ENCODE measurements at regions not wholly inside any gene's neighbourhood (a gene's known extent, or its start where the extent isn't known, plus 50 kb on each side); places are given as distances from the start of the nearest gene placed in this dataset.

- Histone ChIP-seq H3K4me3 (ENCODE audit: low read length) (no peak overlapping the region), H3K4me1 (ENCODE audit: control insufficient read depth, insufficient read depth, low read length) (no peaks in the 10 kb centered on the region; the same call in 1 of the 2 replicates), H3K27me3 (ENCODE audit: control insufficient read depth, insufficient read depth, low read length) (no peaks in the 10 kb centered on the region), H3K36me3 (ENCODE audit: control insufficient read depth, insufficient read depth, low read length) (no peaks in the 10 kb centered on the region; the same call in 1 of the 2 replicates), H3K27ac (ENCODE audit: low read length) (no peak overlapping the region), H3K9me3 (ENCODE audit: control insufficient read depth, insufficient read depth, low read length) (no peaks in the 10 kb centered on the region)
- WGBS (ENCODE audit: insufficient coverage, insufficient read length) = no CpG with 5 or more reads among the region's 11 CpGs
- DNase-seq (ENCODE audit: low read depth, low spot score) = no peak
These were observed 104.2 kb upstream of the CLSTN2 start for GRCh38 chr3:139830817-139831216.

- Histone ChIP-seq H3K9me3 (ENCODE audit: control insufficient read depth, insufficient read depth, low read length) (no peaks in the 10 kb centered on the region), H3K27me3 (ENCODE audit: control insufficient read depth, insufficient read depth, low read length) (no peaks in the 10 kb centered on the region), H3K36me3 (ENCODE audit: control insufficient read depth, insufficient read depth, low read length) (no peaks in the 10 kb centered on the region; the same call in 1 of the 2 replicates), H3K27ac (ENCODE audit: low read length) (no peak overlapping the region), H3K4me3 (ENCODE audit: low read length) (no peak overlapping the region), H3K4me1 (ENCODE audit: control insufficient read depth, insufficient read depth, low read length) (no peaks in the 10 kb centered on the region; the same call in 1 of the 2 replicates)
- no peak for DNase-seq (ENCODE audit: low read depth, low spot score)
- no CpG with 5 or more reads among the region's 1 CpG for WGBS (ENCODE audit: insufficient coverage, insufficient read length)
These were observed 107.2 kb upstream of the CLSTN2 start for GRCh38 chr3:139827833-139828232.

DNA sequence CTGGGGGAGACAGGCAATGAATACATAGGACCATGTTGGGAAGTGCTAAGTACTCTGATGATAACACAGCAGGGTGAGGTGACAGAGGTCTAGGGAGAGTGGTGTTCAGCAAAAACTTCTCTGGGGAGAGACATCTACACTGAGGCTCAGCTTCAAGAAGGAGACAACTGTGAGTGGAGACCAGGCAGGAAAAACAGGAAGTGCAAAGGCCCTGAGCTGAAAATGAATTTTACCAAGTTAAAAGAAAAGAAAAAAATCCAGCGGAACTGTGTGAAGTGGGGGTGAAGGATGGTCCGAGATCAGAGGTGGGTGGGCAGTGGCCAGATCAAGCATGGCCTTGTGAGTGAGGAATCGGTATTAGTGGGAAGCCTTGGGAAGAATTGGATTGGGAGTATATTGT is 110.1 kb upstream of the CLSTN2 start:
- DNase-seq (ENCODE audit: low read depth, low spot score) = no peak
- no peak overlapping the region for H3K4me3 ChIP-seq (ENCODE audit: low read length)
- H3K9me3 ChIP-seq (ENCODE audit: control insufficient read depth, insufficient read depth, low read length) = no peaks in the 10 kb centered on the region
- no peak overlapping the region for H3K27ac ChIP-seq (ENCODE audit: low read length)
- H3K27me3 ChIP-seq (ENCODE audit: control insufficient read depth, insufficient read depth, low read length) = no peaks in the 10 kb centered on the region
- no peaks in the 10 kb centered on the region for H3K4me1 ChIP-seq (ENCODE audit: control insufficient read depth, insufficient read depth, low read length)
- WGBS (ENCODE audit: insufficient coverage, insufficient read length) = no CpG with 5 or more reads among the region's 3 CpGs
- no peaks in the 10 kb centered on the region; the same call in 1 of the 2 replicates for H3K36me3 ChIP-seq (ENCODE audit: control insufficient read depth, insufficient read depth, low read length)

DNA sequence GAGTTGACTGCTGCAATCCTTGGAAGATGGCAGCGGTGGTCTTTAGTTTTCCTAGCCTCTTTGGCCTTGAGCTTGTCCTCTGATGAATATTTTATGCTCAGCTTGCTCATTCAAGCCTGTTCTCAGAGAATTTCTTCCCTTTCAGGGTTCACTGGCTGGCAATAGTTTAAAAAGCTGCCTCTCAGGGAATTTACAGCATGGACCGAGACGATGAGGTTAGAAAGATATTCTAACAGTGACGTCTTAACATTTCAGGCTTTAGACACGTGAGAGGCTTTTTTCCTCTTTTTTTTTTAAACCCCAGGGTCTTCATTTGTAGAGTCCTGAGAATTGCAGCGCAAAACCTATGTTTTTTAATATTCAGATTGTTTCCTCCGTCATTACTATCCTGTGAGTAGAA is 120.3 kb upstream of the CLSTN2 start:
- H3K9me3 ChIP-seq (ENCODE audit: control insufficient read depth, insufficient read depth, low read length) = no peaks in the 10 kb centered on the region
- WGBS (ENCODE audit: insufficient coverage, insufficient read length) = no CpG with 5 or more reads among the region's 7 CpGs
- H3K36me3 ChIP-seq (ENCODE audit: control insufficient read depth, insufficient read depth, low read length) = no peaks in the 10 kb centered on the region
- no peaks in the 10 kb centered on the region; the same call in 1 of the 2 replicates for H3K4me1 ChIP-seq (ENCODE audit: control insufficient read depth, insufficient read depth, low read length)
- DNase-seq (ENCODE audit: low read depth, low spot score) = no peak
- no peaks in the 10 kb centered on the region for H3K27me3 ChIP-seq (ENCODE audit: control insufficient read depth, insufficient read depth, low read length)
- no peak overlapping the region for H3K27ac ChIP-seq (ENCODE audit: low read length)
- no peak overlapping the region for H3K4me3 ChIP-seq (ENCODE audit: low read length)

GRCh38 chr3:139811331-139811730 is 123.7 kb upstream of the CLSTN2 start:
- H3K27me3 ChIP-seq (ENCODE audit: control insufficient read depth, insufficient read depth, low read length) = no peaks in the 10 kb centered on the region
- no peak overlapping the region for H3K4me3 ChIP-seq (ENCODE audit: low read length)
- H3K4me1 ChIP-seq (ENCODE audit: control insufficient read depth, insufficient read depth, low read length) = no peaks in the 10 kb centered on the region; the same call in 1 of the 2 replicates
- DNase-seq (ENCODE audit: low read depth, low spot score) = no peak
- H3K36me3 ChIP-seq (ENCODE audit: control insufficient read depth, insufficient read depth, low read length) = no peaks in the 10 kb centered on the region
- no peak overlapping the region for H3K27ac ChIP-seq (ENCODE audit: low read length)
- no peaks in the 10 kb centered on the region for H3K9me3 ChIP-seq (ENCODE audit: control insufficient read depth, insufficient read depth, low read length)

DNA sequence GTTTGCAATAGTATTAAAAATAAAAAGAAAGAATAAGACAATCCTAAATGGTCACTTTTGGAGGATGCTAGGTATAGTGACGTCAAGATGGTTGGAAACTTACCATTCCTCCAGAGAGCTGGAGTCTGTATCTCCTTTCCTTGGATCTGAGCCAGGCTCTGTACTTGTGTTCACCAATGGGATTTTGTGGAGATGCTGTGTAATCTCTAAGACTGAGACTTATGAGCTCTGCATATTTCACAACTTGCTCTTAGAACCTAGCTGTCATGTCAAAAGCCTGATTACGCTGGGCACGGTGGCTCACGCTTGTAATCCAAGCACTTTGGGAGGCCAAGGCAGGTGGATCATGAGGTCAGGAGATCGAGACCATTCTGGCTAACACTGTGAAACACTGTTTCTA is 126.8 kb upstream of the CLSTN2 start:
- DNase-seq (ENCODE audit: low read depth, low spot score) = no peak
- H3K27ac ChIP-seq (ENCODE audit: low read length) = no peak overlapping the region
- H3K36me3 ChIP-seq (ENCODE audit: control insufficient read depth, insufficient read depth, low read length) = no peaks in the 10 kb centered on the region
- H3K4me3 ChIP-seq (ENCODE audit: low read length) = no peak overlapping the region
- H3K9me3 ChIP-seq (ENCODE audit: control insufficient read depth, insufficient read depth, low read length) = no peaks in the 10 kb centered on the region
- H3K27me3 ChIP-seq (ENCODE audit: control insufficient read depth, insufficient read depth, low read length) = no peaks in the 10 kb centered on the region
- no peaks in the 10 kb centered on the region; the same call in 1 of the 2 replicates for H3K4me1 ChIP-seq (ENCODE audit: control insufficient read depth, insufficient read depth, low read length)
- WGBS (ENCODE audit: insufficient coverage, insufficient read length) = no CpG with 5 or more reads among the region's 5 CpGs

GRCh38 chr3:139803294-139803693 is 125.5 kb upstream of the NMNAT3 start:
- no peak for DNase-seq (ENCODE audit: low read depth, low spot score)
- no peak overlapping the region for H3K4me3 ChIP-seq (ENCODE audit: low read length)
- no CpG with 5 or more reads among the region's 3 CpGs for WGBS (ENCODE audit: insufficient coverage, insufficient read length)
- no peaks in the 10 kb centered on the region for H3K9me3 ChIP-seq (ENCODE audit: control insufficient read depth, insufficient read depth, low read length)
- H3K27ac ChIP-seq (ENCODE audit: low read length) = no peak overlapping the region
- H3K27me3 ChIP-seq (ENCODE audit: control insufficient read depth, insufficient read depth, low read length) = no peaks in the 10 kb centered on the region
- H3K4me1 ChIP-seq (ENCODE audit: control insufficient read depth, insufficient read depth, low read length) = no peaks in the 10 kb centered on the region
- no peaks in the 10 kb centered on the region for H3K36me3 ChIP-seq (ENCODE audit: control insufficient read depth, insufficient read depth, low read length)

GRCh38 chr3:139797724-139798343 is 120.1 kb upstream of the NMNAT3 start:
- no peaks in the 10 kb centered on the region for H3K27me3 ChIP-seq (ENCODE audit: control insufficient read depth, insufficient read depth, low read length)
- H3K36me3 ChIP-seq (ENCODE audit: control insufficient read depth, insufficient read depth, low read length) = no peaks in the 10 kb centered on the region
- no peaks in the 10 kb centered on the region for H3K9me3 ChIP-seq (ENCODE audit: control insufficient read depth, insufficient read depth, low read length)
- WGBS (ENCODE audit: insufficient coverage, insufficient read length) = no CpG with 5 or more reads among the region's 8 CpGs
- H3K27ac ChIP-seq (ENCODE audit: low read length) = no peak overlapping the region
- H3K4me3 ChIP-seq (ENCODE audit: low read length) = no peak overlapping the region
- H3K4me1 ChIP-seq (ENCODE audit: control insufficient read depth, insufficient read depth, low read length) = no peaks in the 10 kb centered on the region
- DNase-seq (ENCODE audit: low read depth, low spot score) = peak; percentile 29

DNA sequence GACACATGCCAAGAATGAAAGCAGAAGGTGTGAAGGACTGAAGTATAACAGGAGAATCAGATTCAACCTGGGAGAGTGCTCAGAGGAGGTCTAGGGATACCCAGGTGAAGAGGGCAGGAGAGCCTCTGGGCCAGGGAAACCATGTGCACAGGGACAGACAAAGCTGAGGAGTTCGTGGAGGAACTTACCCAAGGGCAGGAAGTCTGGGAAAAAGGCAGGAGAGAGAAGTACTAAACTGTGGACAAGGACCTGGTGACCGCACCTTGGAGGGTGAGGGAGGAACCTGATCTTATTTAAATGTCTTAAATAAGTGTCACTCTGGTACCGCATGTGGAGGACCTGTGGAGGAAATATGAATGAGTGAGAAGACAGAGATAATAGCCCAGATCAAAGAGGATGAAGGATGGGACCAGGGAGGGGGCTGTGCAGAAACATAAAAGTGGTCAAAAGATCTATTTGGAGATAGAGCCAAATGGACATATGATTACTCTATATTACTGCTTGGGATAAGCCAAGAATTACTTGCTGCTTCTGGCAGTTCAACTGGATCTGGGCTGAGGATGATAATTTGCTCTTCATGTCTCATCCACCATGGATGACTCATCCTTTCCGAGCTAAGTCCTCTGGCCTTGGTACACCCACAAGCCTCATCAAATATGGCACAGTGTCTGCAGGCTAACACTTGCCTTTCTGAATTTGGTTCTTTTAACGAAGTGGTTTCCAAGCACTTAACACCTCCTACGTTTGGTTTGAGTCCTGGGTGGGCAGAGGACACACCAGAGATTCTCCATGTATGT is 116.9 kb upstream of the NMNAT3 start:
- WGBS (ENCODE audit: insufficient coverage, insufficient read length) = no CpG with 5 or more reads among the region's 6 CpGs

GRCh38 chr3:139793408-139793807 is 115.6 kb upstream of the NMNAT3 start:
- H3K4me1 ChIP-seq (ENCODE audit: control insufficient read depth, insufficient read depth, low read length) = no peaks in the 10 kb centered on the region
- no peaks in the 10 kb centered on the region for H3K36me3 ChIP-seq (ENCODE audit: control insufficient read depth, insufficient read depth, low read length)
- no peaks in the 10 kb centered on the region for H3K9me3 ChIP-seq (ENCODE audit: control insufficient read depth, insufficient read depth, low read length)
- no peaks in the 10 kb centered on the region for H3K27me3 ChIP-seq (ENCODE audit: control insufficient read depth, insufficient read depth, low read length)
- no CpG with 5 or more reads among the region's 3 CpGs for WGBS (ENCODE audit: insufficient coverage, insufficient read length)
- H3K27ac ChIP-seq (ENCODE audit: low read length) = no peak overlapping the region
- no peak overlapping the region for H3K4me3 ChIP-seq (ENCODE audit: low read length)
- DNase-seq (ENCODE audit: low read depth, low spot score) = no peak

More for the DNA sequence above, 116.9 kb upstream of the NMNAT3 start:
- H3K27me3 ChIP-seq (ENCODE audit: control insufficient read depth, insufficient read depth, low read length) = no peaks in the 10 kb centered on the region
- no peak for DNase-seq (ENCODE audit: low read depth, low spot score)
- no peaks in the 10 kb centered on the region for H3K36me3 ChIP-seq (ENCODE audit: control insufficient read depth, insufficient read depth, low read length)
- H3K4me1 ChIP-seq (ENCODE audit: control insufficient read depth, insufficient read depth, low read length) = no peaks in the 10 kb centered on the region
- no peaks in the 10 kb centered on the region for H3K9me3 ChIP-seq (ENCODE audit: control insufficient read depth, insufficient read depth, low read length)
- H3K4me3 ChIP-seq (ENCODE audit: low read length) = no peak overlapping the region
- H3K27ac ChIP-seq (ENCODE audit: low read length) = no peak overlapping the region

Measured in iPS DF 6.9 (cell line).